MM.1S (cell line): ENCODE measurements at regions not wholly inside any gene's neighbourhood (a gene's known extent, or its start where the extent isn't known, plus 50 kb on each side); places are given as distances from the start of the nearest gene placed in this dataset.

Source experiments
- CTCF ChIP-seq: fragments of 300-600 bp; sonication (generic); IDR thresholded peaks from 2 replicates; pipeline ENCODE4 v1.5.1; 2016; ENCODE audit warnings: antibody characterized with exemption, low read length, mixed read lengths
- EZH2 ChIP-seq: fragments of 300-600 bp; sonication (generic); optimal IDR thresholded peaks from 2 replicates; pipeline ENCODE3; 2017; ENCODE audit warnings: low read depth, mild to moderate bottlenecking, antibody characterized with exemption, low read length, mixed read lengths
- EZH2phosphoT487 ChIP-seq: fragments of 300-600 bp; sonication (generic); IDR thresholded peaks from 2 replicates; pipeline ENCODE4 v1.6.1; 2018; ENCODE audit warnings: antibody characterized with exemption, low read length

- TF ChIP-seq CTCF (no peak), EZH2 (no peak), EZH2phosphoT487 (no peak)
These were observed 307.4 kb upstream of the DDHD1 start for GRCh38 chr14:53460544-53460943.
